ENCODE measurements at regions not wholly inside any gene's neighbourhood (a gene's known extent, or its start where the extent isn't known, plus 50 kb on each side); places are given as distances from the start of the nearest gene placed in this dataset.

DNA sequence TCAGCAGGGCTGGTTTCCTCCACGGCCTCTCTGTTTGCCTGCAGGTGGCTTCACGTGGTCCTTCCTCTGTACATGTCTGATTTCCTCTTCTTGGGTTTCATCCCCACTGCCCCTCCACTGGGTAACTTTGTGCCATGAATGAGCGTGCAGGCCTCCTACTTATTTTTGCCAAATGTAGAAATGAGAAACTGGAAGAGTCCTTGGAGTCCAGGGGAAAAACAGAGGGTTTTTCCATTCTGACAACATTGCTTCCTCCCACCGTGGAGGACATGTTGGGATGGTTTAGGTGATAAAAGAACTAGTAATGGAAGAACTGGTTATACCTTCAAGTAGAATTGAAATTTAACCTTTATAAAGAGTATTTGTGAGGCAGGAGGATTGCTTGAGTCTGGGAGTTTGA is 699.5 kb downstream of the QKI start:
- Histone ChIP-seq H3K36me3 (ENCODE audit: insufficient read depth, low read length) (no peaks in the 10 kb centered on the region), H4K20me1 (ENCODE audit: insufficient read depth, low read length, poor library complexity, severe bottlenecking) (no peaks in the 10 kb centered on the region), H3K4me1 (ENCODE audit: insufficient read depth, low read length, poor library complexity, severe bottlenecking) (no peaks in the 10 kb centered on the region), H3K4me2 (ENCODE audit: low read depth, low read length, poor library complexity, severe bottlenecking) (no peak overlapping the region), H3K4me3 (ENCODE audit: low read length, poor library complexity, severe bottlenecking) (no peak overlapping the region), H3K9ac (ENCODE audit: low read depth, low read length, poor library complexity, severe bottlenecking) (no peak overlapping the region), H3K27me3 (ENCODE audit: insufficient read depth, low read length, poor library complexity, severe bottlenecking) (no peaks in the 10 kb centered on the region), H2AFZ (ENCODE audit: low read length) (no peak overlapping the region), H3K79me2 (ENCODE audit: insufficient read depth, low read length) (no peaks in the 10 kb centered on the region), H3F3A (ENCODE audit: low read depth) (no peaks in the 10 kb centered on the region), H3K9me2 (replicated peaks; ENCODE audit: low read depth, low read length) (no peaks in the 10 kb centered on the region), H3K9me3 (ENCODE audit: insufficient read depth, low read depth, low read length) (no peaks in the 10 kb centered on the region; the same call in 1 of the 2 replicates)
- no peak for TF ChIP-seq EZH2phosphoT487 (IDR thresholded peaks at IDR 0.05; ENCODE audit: borderline replicate concordance)
- TF ChIP-seq, protein P1, sequence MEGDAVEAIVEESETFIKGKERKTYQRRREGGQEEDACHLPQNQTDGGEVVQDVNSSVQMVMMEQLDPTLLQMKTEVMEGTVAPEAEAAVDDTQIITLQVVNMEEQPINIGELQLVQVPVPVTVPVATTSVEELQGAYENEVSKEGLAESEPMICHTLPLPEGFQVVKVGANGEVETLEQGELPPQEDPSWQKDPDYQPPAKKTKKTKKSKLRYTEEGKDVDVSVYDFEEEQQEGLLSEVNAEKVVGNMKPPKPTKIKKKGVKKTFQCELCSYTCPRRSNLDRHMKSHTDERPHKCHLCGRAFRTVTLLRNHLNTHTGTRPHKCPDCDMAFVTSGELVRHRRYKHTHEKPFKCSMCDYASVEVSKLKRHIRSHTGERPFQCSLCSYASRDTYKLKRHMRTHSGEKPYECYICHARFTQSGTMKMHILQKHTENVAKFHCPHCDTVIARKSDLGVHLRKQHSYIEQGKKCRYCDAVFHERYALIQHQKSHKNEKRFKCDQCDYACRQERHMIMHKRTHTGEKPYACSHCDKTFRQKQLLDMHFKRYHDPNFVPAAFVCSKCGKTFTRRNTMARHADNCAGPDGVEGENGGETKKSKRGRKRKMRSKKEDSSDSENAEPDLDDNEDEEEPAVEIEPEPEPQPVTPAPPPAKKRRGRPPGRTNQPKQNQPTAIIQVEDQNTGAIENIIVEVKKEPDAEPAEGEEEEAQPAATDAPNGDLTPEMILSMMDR (conservative IDR thresholded peaks at IDR 0.05; ENCODE audit: low read length), result no peak

DNA sequence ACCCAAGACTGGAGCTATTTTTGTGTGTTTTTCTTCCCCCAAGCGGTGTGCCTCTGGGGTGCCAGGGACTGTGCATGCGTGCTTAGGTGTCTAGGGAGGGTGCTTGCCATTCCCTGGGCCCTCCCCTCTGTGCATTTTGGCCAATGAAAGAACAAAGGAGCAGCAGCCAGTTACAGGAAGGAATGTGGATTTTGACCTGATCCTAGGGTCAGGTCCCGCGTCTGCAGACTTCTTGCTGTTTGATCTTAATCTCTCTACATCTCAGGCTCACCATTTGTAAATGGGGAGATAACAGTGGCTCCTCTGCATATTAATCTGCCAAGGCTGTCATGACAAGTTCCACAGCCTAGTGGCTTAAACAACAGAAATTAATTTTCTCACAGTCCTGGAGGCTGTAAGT is 699.1 kb downstream of the QKI start:
- Histone ChIP-seq H3K79me2 (ENCODE audit: insufficient read depth, low read length) (no peaks in the 10 kb centered on the region), H3F3A (ENCODE audit: low read depth) (no peaks in the 10 kb centered on the region), H3K4me1 (ENCODE audit: insufficient read depth, low read length, poor library complexity, severe bottlenecking) (no peaks in the 10 kb centered on the region), H3K9me2 (replicated peaks; ENCODE audit: low read depth, low read length) (no peaks in the 10 kb centered on the region), H2AFZ (ENCODE audit: low read length) (no peak overlapping the region), H3K4me3 (ENCODE audit: low read length, poor library complexity, severe bottlenecking) (no peak overlapping the region), H3K36me3 (ENCODE audit: insufficient read depth, low read length) (no peaks in the 10 kb centered on the region), H3K9ac (ENCODE audit: low read depth, low read length, poor library complexity, severe bottlenecking) (no peak overlapping the region), H4K20me1 (ENCODE audit: insufficient read depth, low read length, poor library complexity, severe bottlenecking) (no peaks in the 10 kb centered on the region), H3K4me2 (ENCODE audit: low read depth, low read length, poor library complexity, severe bottlenecking) (no peak overlapping the region), H3K9me3 (ENCODE audit: insufficient read depth, low read depth, low read length) (no peaks in the 10 kb centered on the region; the same call in 1 of the 2 replicates), H3K27me3 (ENCODE audit: insufficient read depth, low read length, poor library complexity, severe bottlenecking) (no peaks in the 10 kb centered on the region)
- TF ChIP-seq, protein P1 (conservative IDR thresholded peaks at IDR 0.05; ENCODE audit: low read length), result no peak
- no peak for TF ChIP-seq EZH2phosphoT487 (IDR thresholded peaks at IDR 0.05; ENCODE audit: borderline replicate concordance)

DNA sequence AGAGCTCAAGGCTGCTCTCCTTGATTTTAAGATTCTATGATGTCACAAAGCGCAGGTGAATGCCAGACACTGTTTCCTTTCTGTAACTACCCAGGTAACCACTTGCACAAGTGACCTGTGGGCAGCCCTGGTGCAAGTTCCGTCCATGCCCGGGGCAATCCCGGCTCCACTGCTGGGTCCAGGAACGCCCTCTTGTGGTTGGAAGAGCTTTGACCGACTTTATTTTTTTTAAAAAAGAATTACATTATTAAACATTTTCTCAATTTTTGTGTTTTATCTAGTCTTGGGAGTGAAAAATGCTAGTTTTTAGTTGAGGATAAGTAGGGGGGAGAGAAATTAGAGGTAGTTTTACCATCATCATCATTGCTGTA is 695.2 kb downstream of the QKI start:
- TF ChIP-seq EZH2phosphoT487 (IDR thresholded peaks at IDR 0.05; ENCODE audit: borderline replicate concordance), result no peak
- TF ChIP-seq, protein P1 (conservative IDR thresholded peaks at IDR 0.05; ENCODE audit: low read length), result 0 out of 2 replicates have a peak, but pooled peaks have one; percentile 14
- no peak overlapping the region for H3K9ac ChIP-seq (ENCODE audit: low read depth, low read length, poor library complexity, severe bottlenecking)
- no peaks in the 10 kb centered on the region for H3K27me3 ChIP-seq (ENCODE audit: insufficient read depth, low read length, poor library complexity, severe bottlenecking)
- no peak overlapping the region for H3K4me3 ChIP-seq (ENCODE audit: low read length, poor library complexity, severe bottlenecking)
- no peaks in the 10 kb centered on the region for H3K4me1 ChIP-seq (ENCODE audit: insufficient read depth, low read length, poor library complexity, severe bottlenecking)
- no peaks in the 10 kb centered on the region for H3K36me3 ChIP-seq (ENCODE audit: insufficient read depth, low read length)
- H3K4me2 ChIP-seq (ENCODE audit: low read depth, low read length, poor library complexity, severe bottlenecking), result no peak overlapping the region
- no peaks in the 10 kb centered on the region for H3K9me2 ChIP-seq (replicated peaks; ENCODE audit: low read depth, low read length)
- H3K79me2 ChIP-seq (ENCODE audit: insufficient read depth, low read length), result no peaks in the 10 kb centered on the region
- H2AFZ ChIP-seq (ENCODE audit: low read length), result no peak overlapping the region
- H3K9me3 ChIP-seq (ENCODE audit: insufficient read depth, low read depth, low read length), result no peaks in the 10 kb centered on the region; the same call in 1 of the 2 replicates
- no peaks in the 10 kb centered on the region for H4K20me1 ChIP-seq (ENCODE audit: insufficient read depth, low read length, poor library complexity, severe bottlenecking)
- H3F3A ChIP-seq (ENCODE audit: low read depth), result no peaks in the 10 kb centered on the region
